Stimulated activated naive B cell treated with anti-CD40 and anti-IgM and Interleukin-4, amounts not matched to agents 10 μg/mL and 1 μg/mL and 100 μg/mL, for 72 hours (primary cell): ENCODE measurements at regions not wholly inside any gene's neighbourhood (a gene's known extent, or its start where the extent isn't known, plus 50 kb on each side); places are given as distances from the start of the nearest gene placed in this dataset.
"Not testable (repeated sequence)": the region's sequence is repeated elsewhere in the genome, so short reads cannot be mapped to it uniquely, and the experiment has no call there.

Experiments used
- ATAC-seq, 2 donors: fragments of 150-1000 bp; cut with Tn5 transposase; replicated peaks; 2 replicates each; pipeline ENCODE4 v1.10.0; 2021; ENCODE audit warnings: moderate library complexity in 1 of 2
- DNase-seq: peaks from one replicate; pipeline ENCODE4 v3.0.0; 2021
- H3K27ac Mint-ChIP-seq: one replicate; pipeline ENCODE4 v1.8.0; 2022; ENCODE audit warnings: mild to moderate bottlenecking, mixed read lengths
- H3K27me3 Mint-ChIP-seq, 2 donors: one replicate each; pipeline ENCODE4 v1.8.0; 2022; ENCODE audit warnings: mixed read lengths in 2 of 2
- H3K36me3 Mint-ChIP-seq, 2 donors: one replicate each; pipeline ENCODE4 v1.8.0; 2022; ENCODE audit warnings: mixed read lengths in 2 of 2, mild to moderate bottlenecking in 1 of 2
- H3K4me1 Mint-ChIP-seq, 2 donors: one replicate each; pipeline ENCODE4 v1.8.0; 2022; ENCODE audit warnings: mixed read lengths in 2 of 2, mild to moderate bottlenecking in 1 of 2
- H3K4me3 Mint-ChIP-seq, 2 donors: one replicate each; pipeline ENCODE4 v1.8.0; 2022; ENCODE audit warnings: mild to moderate bottlenecking in 2 of 2, mixed read lengths in 2 of 2, moderate library complexity in 1 of 2
- H3K9me3 Mint-ChIP-seq, 2 donors: one replicate each; pipeline ENCODE4 v1.8.0; 2022; ENCODE audit warnings: mixed read lengths in 2 of 2, mild to moderate bottlenecking in 1 of 2

GRCh38 chr7:106713452-106713851, 52.5 kb upstream of the CCDC71L start:
- H3K27me3 Mint-ChIP-seq, H3K9me3 Mint-ChIP-seq, ATAC-seq, H3K36me3 Mint-ChIP-seq, DNase-seq, H3K27ac Mint-ChIP-seq, H3K4me3 Mint-ChIP-seq: not testable (repeated sequence)
- H3K4me1 Mint-ChIP-seq, result peaks cover 9 to 26% of the 10 kb centered on the region in 2 donors

- not testable (repeated sequence) for H3K4me3 Mint-ChIP-seq, H3K27me3 Mint-ChIP-seq
These were observed 53.9 kb upstream of the CCDC71L start for GRCh38 chr7:106714590-106715442.

GRCh38 chr7:106715730-106716129, 54.8 kb upstream of the CCDC71L start:
- Mint-ChIP-seq H3K36me3 (peaks cover 5 to 6% of the 10 kb centered on the region in 2 donors), H3K27me3 (no peaks in the 10 kb centered on the region), H3K4me1 (peaks cover 18 to 36% of the 10 kb centered on the region in 2 donors), H3K4me3 (no peak overlapping the region), H3K27ac (no peak overlapping the region), H3K9me3 (peaks cover 6 to 7% of the 10 kb centered on the region in 2 donors)
- ATAC-seq (no peak), DNase-seq (no peak)

More at GRCh38 chr7:106714590-106715442, 53.9 kb upstream of the CCDC71L start:
- H3K4me1 Mint-ChIP-seq, result peaks cover 14 to 26% of the 10 kb centered on the region in 2 donors
- peak overlapping the region; percentile 16 for H3K27ac Mint-ChIP-seq
- not testable (repeated sequence) for H3K9me3 Mint-ChIP-seq, H3K36me3 Mint-ChIP-seq, DNase-seq, ATAC-seq

- H3K27ac Mint-ChIP-seq, result no peak overlapping the region
- peaks cover 6 to 7% of the 10 kb centered on the region in 2 donors for H3K36me3 Mint-ChIP-seq
- no peaks in the 10 kb centered on the region for H3K27me3 Mint-ChIP-seq
- peaks cover 4 to 7% of the 10 kb centered on the region in 2 donors for H3K9me3 Mint-ChIP-seq
- H3K4me1 Mint-ChIP-seq, result peaks cover 27 to 51% of the 10 kb centered on the region in 2 donors
- no peak overlapping the region for H3K4me3 Mint-ChIP-seq
- DNase-seq (no peak), ATAC-seq (no peak)
These were observed 56.4 kb upstream of the CCDC71L start for GRCh38 chr7:106717254-106717954.

DNA sequence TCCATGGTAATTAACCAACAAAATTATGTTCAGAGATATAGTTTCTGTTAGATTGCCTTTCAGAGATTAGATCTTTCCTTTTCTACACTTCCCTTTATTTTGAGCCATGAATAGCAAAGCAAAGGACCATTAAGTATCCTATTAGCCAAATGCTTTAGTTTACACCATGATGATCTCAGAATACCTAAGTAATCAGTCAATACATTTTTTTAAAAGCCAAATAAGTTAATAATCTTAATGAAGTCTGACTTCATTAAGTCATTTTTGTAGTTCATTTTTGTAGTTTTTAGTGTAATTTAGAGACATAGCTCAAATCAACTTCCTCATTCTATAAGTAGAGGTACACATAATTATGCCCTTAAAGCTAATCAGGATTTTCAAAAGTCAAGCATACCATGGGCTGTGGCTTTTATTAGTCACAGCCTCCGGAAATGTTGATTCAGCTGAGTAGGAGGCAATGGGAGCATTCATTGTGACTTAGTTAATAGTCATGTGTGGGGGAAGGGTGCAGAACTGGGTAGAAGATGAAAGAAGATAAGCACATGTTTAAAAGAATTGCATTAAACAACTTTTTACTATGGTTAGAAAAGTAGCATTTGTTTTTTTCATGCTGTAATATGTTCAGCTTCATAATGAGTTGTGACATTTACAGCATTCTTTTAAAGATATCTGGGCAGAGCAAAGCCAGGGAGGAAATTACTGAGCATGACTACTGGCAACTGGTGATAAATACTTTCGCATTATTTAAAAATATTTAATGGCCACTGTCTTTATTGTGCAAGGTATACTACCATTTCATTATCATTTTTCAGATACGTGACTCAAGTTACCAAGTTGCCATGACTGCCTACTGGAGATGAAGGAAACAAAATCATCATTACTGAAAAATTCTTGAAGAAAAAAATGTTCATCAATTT, 57.3 kb upstream of the CCDC71L start:
- DNase-seq (peak; percentile 78), ATAC-seq (peak; percentile 89 to 93)
- no peak overlapping the region for H3K4me3 Mint-ChIP-seq
- no peaks in the 10 kb centered on the region for H3K27me3 Mint-ChIP-seq
- peaks cover 6 to 9% of the 10 kb centered on the region in 2 donors for H3K36me3 Mint-ChIP-seq
- H3K27ac Mint-ChIP-seq, result no peak overlapping the region
- H3K4me1 Mint-ChIP-seq, result peaks cover 33 to 58% of the 10 kb centered on the region in 2 donors
- peaks cover 4 to 7% of the 10 kb centered on the region in 2 donors for H3K9me3 Mint-ChIP-seq

- Mint-ChIP-seq H3K4me1 (peaks cover 36 to 48% of the 10 kb centered on the region in 2 donors), H3K9me3 (peaks cover 1 to 4% of the 10 kb centered on the region in 2 donors), H3K4me3 (peak overlapping the region; percentile 28 to 59), H3K27me3 (no peaks in the 10 kb centered on the region), H3K36me3 (peaks cover 1 to 7% of the 10 kb centered on the region in 2 donors), H3K27ac (peak overlapping the region; percentile 92)
- ATAC-seq, result peak; percentile 73 to 79
- peak; percentile 46 for DNase-seq
These were observed 59.7 kb upstream of the CCDC71L start for GRCh38 chr7:106720641-106721040.

- Mint-ChIP-seq H3K27me3 (no peaks in the 10 kb centered on the region), H3K36me3 (peaks cover 1 to 11% of the 10 kb centered on the region in 2 donors), H3K9me3 (peaks cover 4% of the 10 kb centered on the region in 2 donors), H3K4me3 (peak overlapping the region; percentile 35 to 44), H3K4me1 (peaks cover 36 to 48% of the 10 kb centered on the region in 2 donors), H3K27ac (peak overlapping the region; percentile 76)
- ATAC-seq (peak; percentile 44 to 61), DNase-seq (no peak)
These were observed 61.1 kb upstream of the CCDC71L start for GRCh38 chr7:106721816-106722785.

- H3K9me3 Mint-ChIP-seq, result peaks cover 4% of the 10 kb centered on the region in 2 donors
- ATAC-seq (peak in 1 of 2 donors; percentile 24), DNase-seq (no peak)
- peaks cover 36 to 48% of the 10 kb centered on the region in 2 donors for H3K4me1 Mint-ChIP-seq
- no peaks in the 10 kb centered on the region for H3K27me3 Mint-ChIP-seq
- peak overlapping the region; percentile 93 for H3K27ac Mint-ChIP-seq
- peaks cover 1 to 11% of the 10 kb centered on the region in 2 donors for H3K36me3 Mint-ChIP-seq
- peak overlapping the region; percentile 35 to 58 for H3K4me3 Mint-ChIP-seq
These were observed 62.4 kb upstream of the CCDC71L start for GRCh38 chr7:106723398-106723797.

GRCh38 chr7:106729720-106730385, 68.9 kb upstream of the CCDC71L start:
- Mint-ChIP-seq H3K4me1 (peaks cover 24 to 30% of the 10 kb centered on the region in 2 donors), H3K36me3 (peaks cover 0 to 4% of the 10 kb centered on the region in 2 donors)

GRCh38 chr7:106731187-106731586, 70.2 kb upstream of the CCDC71L start:
- peaks cover 30 to 37% of the 10 kb centered on the region in 2 donors for H3K4me1 Mint-ChIP-seq
- peak; percentile 81 to 87 for ATAC-seq
- no peaks in the 10 kb centered on the region for H3K27me3 Mint-ChIP-seq
- no peak for DNase-seq
- H3K27ac Mint-ChIP-seq, result peak overlapping the region; percentile 42
- no peaks in the 10 kb centered on the region for H3K36me3 Mint-ChIP-seq
- no peaks in the 10 kb centered on the region for H3K9me3 Mint-ChIP-seq
- H3K4me3 Mint-ChIP-seq, result peak overlapping the region in 1 of 2 donors; percentile 36

More at GRCh38 chr7:106729720-106730385, 68.9 kb upstream of the CCDC71L start:
- DNase-seq (no peak), ATAC-seq (no peak)
- no peaks in the 10 kb centered on the region for H3K27me3 Mint-ChIP-seq
- no peak overlapping the region for H3K4me3 Mint-ChIP-seq
- H3K9me3 Mint-ChIP-seq, result peaks cover 0 to 3% of the 10 kb centered on the region in 2 donors
- H3K27ac Mint-ChIP-seq, result no peak overlapping the region

DNA sequence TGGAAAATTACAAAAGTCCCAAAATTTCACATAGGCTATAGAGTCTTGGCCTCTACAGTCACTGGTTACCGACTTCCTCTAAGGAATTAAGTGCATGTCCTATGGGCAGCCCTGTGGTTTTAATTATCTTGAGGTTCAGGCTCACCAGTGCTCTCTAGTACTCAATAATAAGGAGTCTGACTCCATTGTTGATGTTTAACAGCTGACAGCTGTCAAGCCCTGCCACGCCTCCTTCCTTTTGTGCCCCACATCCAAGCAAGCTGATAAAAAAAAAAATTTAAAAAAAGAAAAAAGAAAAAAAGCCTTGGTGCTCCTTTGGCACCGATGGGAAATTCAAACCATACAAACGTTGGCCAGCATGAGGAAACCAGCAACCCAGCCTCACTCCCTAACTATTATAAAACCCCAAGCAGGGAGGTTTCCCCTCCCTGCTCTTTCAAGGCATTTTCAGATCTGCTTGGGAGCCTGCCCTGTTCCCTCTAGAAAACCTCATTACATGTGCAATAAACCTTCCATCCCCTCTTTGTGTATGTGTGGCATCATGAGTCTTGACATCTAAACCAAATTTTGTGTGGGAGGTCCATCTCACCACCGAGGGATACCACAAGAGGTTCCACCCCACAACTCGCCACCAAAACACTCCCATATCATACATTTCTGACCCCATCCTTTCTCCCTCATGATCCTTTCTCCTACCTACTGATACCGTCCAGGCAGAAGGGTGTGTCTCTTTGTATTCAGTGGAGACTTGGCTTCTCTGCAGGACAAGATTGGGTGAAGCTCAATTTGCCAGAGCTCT, 70.9 kb upstream of the CCDC71L start:
- ATAC-seq (peak; percentile 34 to 40), DNase-seq (no peak)
- peak overlapping the region; percentile 8 to 16 for H3K4me3 Mint-ChIP-seq

DNA sequence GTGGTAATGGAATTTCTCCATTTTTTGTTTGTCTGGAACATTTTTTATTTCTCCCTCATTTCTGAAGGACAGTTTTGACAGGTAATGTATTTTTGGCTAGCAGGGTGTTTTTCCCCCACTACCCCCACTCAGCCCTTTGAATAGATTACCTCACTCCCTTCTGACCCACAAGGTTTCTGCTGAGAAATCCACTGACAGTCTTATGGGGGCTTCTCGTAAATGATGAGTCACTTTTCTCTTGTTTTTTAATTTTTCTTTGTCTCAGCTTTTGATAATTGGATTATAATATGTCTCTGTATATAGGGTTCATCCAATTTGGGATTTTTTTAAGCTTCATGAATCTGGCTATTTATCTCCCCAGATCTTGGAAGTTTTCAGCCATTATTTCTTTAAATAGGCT, 74.7 kb upstream of the CCDC71L start:
- no peak overlapping the region for H3K27ac Mint-ChIP-seq
- DNase-seq (no peak), ATAC-seq (no peak)
- no peak overlapping the region for H3K4me3 Mint-ChIP-seq
- H3K27me3 Mint-ChIP-seq, result no peaks in the 10 kb centered on the region
- H3K4me1 Mint-ChIP-seq, result peaks cover 32 to 38% of the 10 kb centered on the region in 2 donors
- H3K9me3 Mint-ChIP-seq, result no peaks in the 10 kb centered on the region
- no peaks in the 10 kb centered on the region for H3K36me3 Mint-ChIP-seq

More for the DNA sequence above, 70.9 kb upstream of the CCDC71L start:
- peak overlapping the region; percentile 72 for H3K27ac Mint-ChIP-seq
- peaks cover 36 to 44% of the 10 kb centered on the region in 2 donors for H3K4me1 Mint-ChIP-seq
- H3K9me3 Mint-ChIP-seq, result no peaks in the 10 kb centered on the region
- no peaks in the 10 kb centered on the region for H3K36me3 Mint-ChIP-seq
- no peaks in the 10 kb centered on the region for H3K27me3 Mint-ChIP-seq
